Suprapubic skin (tissue), 4 donors: ENCODE measurements at regions not wholly inside any gene's neighbourhood (a gene's known extent, or its start where the extent isn't known, plus 50 kb on each side); places are given as distances from the start of the nearest gene placed in this dataset.

Experiments
- EP300 ChIP-seq: sonication (generic); formaldehyde crosslinking; IDR thresholded peaks from one replicate; pipeline ENCODE4 v1.6.1; 2017; ENCODE audit warnings: antibody characterized with exemption
- POLR2A ChIP-seq, 2 donors: fragments of 450-650 bp; IDR thresholded peaks; one replicate each; pipeline ENCODE4 v1.6.1; 2017; ENCODE audit warnings: antibody characterized with exemption in 2 of 2, mild to moderate bottlenecking in 2 of 2, moderate library complexity in 2 of 2
- POLR2AphosphoS5 ChIP-seq, 3 donors: sonication (generic); formaldehyde crosslinking; IDR thresholded peaks; one replicate each; pipeline ENCODE4 v1.6.1; 2017; ENCODE audit warnings: antibody characterized with exemption in 3 of 3
- TF ChIP-seq, protein P1 (sequence below), 2 donors: fragments of 200-600 bp in 1 of 2; fragments of 450-650 bp in 1 of 2; sonication (generic) in 1 of 2; IDR thresholded peaks; one replicate each; pipeline ENCODE4 v1.5.1; 2016 to 2019; ENCODE audit warnings: antibody characterized with exemption in 2 of 2, mild to moderate bottlenecking in 1 of 2, moderate library complexity in 1 of 2

DNA sequence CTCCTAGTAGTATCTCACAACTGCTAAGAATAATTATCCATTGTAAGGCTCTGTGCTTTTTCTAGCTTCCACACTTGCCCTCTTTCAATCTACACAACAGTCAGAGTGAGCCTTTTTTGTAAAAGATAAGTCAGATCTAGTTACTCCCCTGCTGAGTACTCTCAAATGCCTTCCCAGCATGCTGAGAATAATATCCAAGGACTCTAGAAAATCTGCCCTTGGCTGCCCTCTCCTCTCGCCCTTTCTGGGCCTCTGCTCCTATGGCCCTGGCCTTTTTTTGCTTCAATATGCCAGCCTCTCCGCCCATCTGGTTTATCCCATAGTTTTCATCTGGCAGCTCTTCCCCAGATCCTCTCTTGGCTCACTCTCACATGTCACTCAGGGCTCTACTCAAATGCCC lies 455.9 kb upstream of the UBE2E3 start:
- TF ChIP-seq, protein P1, sequence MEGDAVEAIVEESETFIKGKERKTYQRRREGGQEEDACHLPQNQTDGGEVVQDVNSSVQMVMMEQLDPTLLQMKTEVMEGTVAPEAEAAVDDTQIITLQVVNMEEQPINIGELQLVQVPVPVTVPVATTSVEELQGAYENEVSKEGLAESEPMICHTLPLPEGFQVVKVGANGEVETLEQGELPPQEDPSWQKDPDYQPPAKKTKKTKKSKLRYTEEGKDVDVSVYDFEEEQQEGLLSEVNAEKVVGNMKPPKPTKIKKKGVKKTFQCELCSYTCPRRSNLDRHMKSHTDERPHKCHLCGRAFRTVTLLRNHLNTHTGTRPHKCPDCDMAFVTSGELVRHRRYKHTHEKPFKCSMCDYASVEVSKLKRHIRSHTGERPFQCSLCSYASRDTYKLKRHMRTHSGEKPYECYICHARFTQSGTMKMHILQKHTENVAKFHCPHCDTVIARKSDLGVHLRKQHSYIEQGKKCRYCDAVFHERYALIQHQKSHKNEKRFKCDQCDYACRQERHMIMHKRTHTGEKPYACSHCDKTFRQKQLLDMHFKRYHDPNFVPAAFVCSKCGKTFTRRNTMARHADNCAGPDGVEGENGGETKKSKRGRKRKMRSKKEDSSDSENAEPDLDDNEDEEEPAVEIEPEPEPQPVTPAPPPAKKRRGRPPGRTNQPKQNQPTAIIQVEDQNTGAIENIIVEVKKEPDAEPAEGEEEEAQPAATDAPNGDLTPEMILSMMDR (IDR thresholded peaks at IDR 0.05): no peak
- TF ChIP-seq POLR2A (IDR thresholded peaks at IDR 0.05) (no peak), POLR2AphosphoS5 (IDR thresholded peaks at IDR 0.05) (no peak), EP300 (no peak)
